ENCODE measurements at regions not wholly inside any gene's neighbourhood (a gene's known extent, or its start where the extent isn't known, plus 50 kb on each side); places are given as distances from the start of the nearest gene placed in this dataset.

DNA sequence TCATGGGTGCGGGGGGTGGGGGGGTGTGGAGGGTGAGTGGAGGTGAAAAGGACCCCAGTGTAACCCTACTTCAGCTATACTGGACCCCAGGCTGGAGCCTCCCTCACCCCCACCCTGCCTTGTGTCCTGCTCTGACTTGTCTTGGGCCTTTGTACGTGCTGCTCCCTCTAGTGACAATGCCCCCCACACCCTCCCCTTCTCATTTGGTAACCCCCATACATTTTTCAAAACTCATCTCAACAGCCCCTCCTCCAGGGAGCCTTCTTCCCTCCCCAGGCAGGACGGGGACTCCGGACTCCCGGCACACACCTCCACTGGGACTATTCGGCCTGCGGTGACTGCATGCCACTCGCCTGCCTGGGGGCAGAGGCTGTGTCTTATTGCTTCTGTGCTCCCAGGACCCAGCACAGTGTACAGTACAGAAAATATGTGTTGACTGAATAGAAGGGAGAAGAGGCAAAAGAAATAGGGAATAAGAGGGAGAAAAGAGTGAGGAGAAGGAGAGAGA lies 108.2 kb downstream of the VEGFA start:
- Histone ChIP-seq H3K9me3 (ENCODE audit: low read length) (no peaks in the 10 kb centered on the region), H3K36me3 (ENCODE audit: insufficient read depth, low read length) (no peaks in the 10 kb centered on the region), H3K27ac (ENCODE audit: low read depth, low read length) (no peak overlapping the region), H3K27me3 (ENCODE audit: control insufficient read depth in 1 of 2, insufficient read depth in 2 of 2, low read length in 2 of 2) (no peaks in the 10 kb centered on the region), H3K4me1 (ENCODE audit: insufficient read depth, low read length) (no peaks in the 10 kb centered on the region), H3K4me3 (ENCODE audit: low read depth in 1 of 2, low read length in 2 of 2) (no peak overlapping the region), H3K9ac (ENCODE audit: low read length) (no peak overlapping the region)

DNA sequence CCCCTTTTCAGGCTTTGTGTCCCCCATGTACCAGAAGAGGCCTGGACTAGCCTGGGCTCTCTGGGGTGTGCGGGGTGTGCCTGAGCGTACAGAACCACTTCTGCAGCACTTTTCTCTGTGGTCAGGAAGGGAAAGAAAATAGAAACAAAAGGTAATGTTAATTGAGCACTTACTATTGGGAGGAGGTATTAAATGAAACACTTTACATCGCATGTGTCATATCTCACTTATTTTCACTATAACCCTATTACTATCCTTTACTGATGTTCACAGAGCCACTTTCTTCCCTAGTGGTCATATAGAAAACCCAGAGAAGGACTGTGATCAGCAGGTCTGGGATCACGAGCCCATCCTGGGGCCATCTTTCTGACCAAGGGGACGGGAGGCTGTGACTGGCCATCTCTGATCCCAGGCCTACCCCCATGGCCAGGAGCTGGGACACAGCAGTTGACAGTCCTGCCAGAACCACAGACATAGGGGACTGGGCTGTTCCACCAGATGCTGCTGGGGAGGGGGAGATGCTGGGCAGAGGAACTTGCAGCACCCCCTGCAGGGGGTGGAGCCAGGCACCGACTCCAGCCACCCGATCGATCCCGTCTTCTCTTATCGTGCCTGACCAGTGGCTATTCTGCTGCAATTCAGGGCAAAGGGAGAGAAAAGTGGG lies 107.6 kb downstream of the VEGFA start:
- H3K27ac ChIP-seq (ENCODE audit: low read depth, low read length), result no peak overlapping the region
- no peaks in the 10 kb centered on the region for H3K27me3 ChIP-seq (ENCODE audit: control insufficient read depth in 1 of 2, insufficient read depth in 2 of 2, low read length in 2 of 2)
- no peak overlapping the region for H3K4me3 ChIP-seq (ENCODE audit: low read depth in 1 of 2, low read length in 2 of 2)
- no peak overlapping the region for H3K9ac ChIP-seq (ENCODE audit: low read length)
- H3K4me1 ChIP-seq (ENCODE audit: insufficient read depth, low read length), result no peaks in the 10 kb centered on the region
- H3K9me3 ChIP-seq (ENCODE audit: low read length), result no peaks in the 10 kb centered on the region
- no peaks in the 10 kb centered on the region for H3K36me3 ChIP-seq (ENCODE audit: insufficient read depth, low read length)

DNA sequence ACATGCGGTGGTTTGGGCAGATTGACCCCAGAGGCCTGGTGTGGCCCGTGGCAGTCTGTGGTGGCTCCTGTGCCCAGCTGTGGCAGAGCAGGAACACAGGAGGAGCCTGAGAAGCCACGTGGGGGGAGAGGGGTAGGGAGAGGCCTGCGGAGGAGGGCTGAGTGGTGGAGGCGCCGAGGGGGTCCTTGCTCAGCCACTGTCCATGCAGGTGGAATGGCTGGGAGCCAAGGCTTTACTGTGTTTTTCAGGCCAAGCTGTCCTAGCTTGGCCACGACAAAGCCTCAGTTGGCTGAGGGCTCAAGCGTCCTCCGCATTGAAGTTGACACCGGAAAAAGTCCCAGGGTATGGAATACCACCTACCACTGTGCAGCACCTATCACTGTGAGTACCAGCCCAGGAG lies 107.0 kb downstream of the VEGFA start:
- no peak overlapping the region for H3K4me3 ChIP-seq (ENCODE audit: low read depth in 1 of 2, low read length in 2 of 2)
- no peaks in the 10 kb centered on the region for H3K9me3 ChIP-seq (ENCODE audit: low read length)
- H3K4me1 ChIP-seq (ENCODE audit: insufficient read depth, low read length), result no peaks in the 10 kb centered on the region
- H3K27me3 ChIP-seq (ENCODE audit: control insufficient read depth in 1 of 2, insufficient read depth in 2 of 2, low read length in 2 of 2), result no peaks in the 10 kb centered on the region
- H3K9ac ChIP-seq (ENCODE audit: low read length), result no peak overlapping the region
- no peak overlapping the region for H3K27ac ChIP-seq (ENCODE audit: low read depth, low read length)
- H3K36me3 ChIP-seq (ENCODE audit: insufficient read depth, low read length), result no peaks in the 10 kb centered on the region

DNA sequence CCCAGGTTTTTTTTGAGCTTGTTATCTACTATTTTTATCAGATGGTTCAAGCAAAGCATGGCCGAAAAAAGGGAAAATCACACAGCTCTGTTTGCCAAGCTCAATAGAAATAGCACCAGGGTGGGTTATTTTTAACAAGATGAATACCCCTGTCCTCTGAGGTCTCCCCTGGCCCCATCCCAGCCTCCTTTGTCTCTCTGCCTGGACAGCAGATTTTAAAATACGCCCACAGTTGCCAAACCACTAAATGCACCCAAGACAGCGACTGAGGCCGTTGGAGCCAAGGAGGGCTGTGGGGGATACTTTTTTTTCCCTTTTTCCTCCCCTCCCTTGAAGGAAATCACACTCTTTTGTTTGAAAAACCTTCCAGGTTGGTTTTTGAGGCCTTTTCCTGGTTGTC lies 106.6 kb downstream of the VEGFA start:
- H3K4me3 ChIP-seq (ENCODE audit: low read depth in 1 of 2, low read length in 2 of 2), result no peak overlapping the region
- H3K9ac ChIP-seq (ENCODE audit: low read length), result no peak overlapping the region
- H3K27me3 ChIP-seq (ENCODE audit: control insufficient read depth in 1 of 2, insufficient read depth in 2 of 2, low read length in 2 of 2), result no peaks in the 10 kb centered on the region
- H3K36me3 ChIP-seq (ENCODE audit: insufficient read depth, low read length), result no peaks in the 10 kb centered on the region
- H3K9me3 ChIP-seq (ENCODE audit: low read length), result no peaks in the 10 kb centered on the region
- H3K27ac ChIP-seq (ENCODE audit: low read depth, low read length), result no peak overlapping the region
- H3K4me1 ChIP-seq (ENCODE audit: insufficient read depth, low read length), result no peaks in the 10 kb centered on the region

DNA sequence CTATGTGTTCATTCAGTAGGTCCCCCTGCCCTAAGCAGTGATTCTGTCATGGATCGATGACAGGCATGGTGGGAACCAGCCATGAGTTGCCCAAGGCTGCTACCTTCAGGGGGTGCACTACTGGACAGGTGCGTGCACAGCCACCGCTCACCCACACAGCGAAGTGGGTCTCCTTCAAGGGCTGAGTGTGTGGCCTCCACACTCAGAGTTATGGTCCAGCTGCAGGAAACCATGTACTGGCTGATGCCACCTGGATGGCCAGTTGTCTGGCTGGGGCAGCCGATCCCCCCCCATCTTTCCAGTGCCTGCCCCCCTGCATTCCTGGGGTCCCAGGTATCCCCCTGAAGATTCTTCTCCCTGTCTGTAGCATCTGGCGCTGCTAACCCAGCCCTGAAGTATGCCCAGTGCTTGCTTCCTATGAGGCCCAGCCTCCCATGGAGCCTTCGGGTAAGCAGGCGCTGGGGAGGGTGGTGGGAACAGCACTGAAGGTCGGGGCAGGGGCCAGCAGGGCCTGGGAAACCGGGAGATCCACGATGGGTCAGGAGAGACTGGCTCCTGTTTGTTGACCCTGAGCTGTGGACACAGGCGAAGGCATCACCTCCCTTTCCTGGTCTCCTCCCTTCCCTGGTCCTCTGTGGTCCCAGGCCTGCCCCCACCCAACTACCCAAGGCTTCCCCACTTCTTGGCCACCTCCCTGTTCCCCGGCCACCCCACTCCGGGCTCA lies 106.0 kb downstream of the VEGFA start:
- H3K27ac ChIP-seq (ENCODE audit: low read depth, low read length), result no peak overlapping the region

DNA sequence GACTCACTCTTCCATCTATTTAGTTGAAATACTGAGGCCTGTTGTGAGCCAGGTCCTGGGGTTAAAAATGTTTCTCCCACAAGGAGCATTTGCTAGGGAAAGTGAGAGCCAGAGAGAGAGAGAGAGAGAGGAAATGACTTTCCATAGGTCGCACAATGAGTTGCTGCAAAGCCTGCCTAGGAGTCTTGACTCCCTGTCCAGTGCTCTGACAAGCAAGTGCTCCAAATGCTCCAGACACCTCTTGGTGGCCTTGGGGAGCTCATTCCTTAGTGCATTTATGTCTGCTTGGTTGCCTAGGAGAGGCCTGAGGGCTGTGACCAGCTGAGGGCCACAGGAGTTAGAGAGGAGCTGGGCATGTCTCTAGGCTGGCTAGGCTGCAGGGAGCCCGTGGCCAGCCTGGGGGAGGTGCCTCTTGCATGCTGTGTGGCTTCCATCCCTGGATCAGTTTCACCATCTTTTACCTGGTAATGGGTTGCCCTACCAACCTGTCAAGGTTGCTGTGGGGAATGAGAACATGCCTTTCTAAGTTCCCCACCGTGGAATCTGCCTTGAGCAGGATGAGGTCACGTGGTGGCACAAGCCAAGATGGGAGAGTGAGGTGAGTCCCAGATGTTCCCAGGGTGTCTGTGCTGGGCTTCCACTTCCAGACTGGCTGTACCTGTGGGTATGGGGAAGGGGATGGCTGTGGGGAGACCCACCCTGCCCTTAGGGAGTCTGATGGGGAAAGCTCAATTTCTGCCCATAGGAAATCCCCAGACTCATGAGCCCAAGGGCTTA lies 105.0 kb downstream of the VEGFA start:
- Histone ChIP-seq H3K27ac (ENCODE audit: low read depth, low read length) (no peak overlapping the region), H3K36me3 (ENCODE audit: insufficient read depth, low read length) (no peaks in the 10 kb centered on the region), H3K9ac (ENCODE audit: low read length) (no peak overlapping the region), H3K4me1 (ENCODE audit: insufficient read depth, low read length) (no peaks in the 10 kb centered on the region), H3K4me3 (ENCODE audit: low read depth in 1 of 2, low read length in 2 of 2) (no peak overlapping the region), H3K27me3 (ENCODE audit: control insufficient read depth in 1 of 2, insufficient read depth in 2 of 2, low read length in 2 of 2) (no peaks in the 10 kb centered on the region), H3K9me3 (ENCODE audit: low read length) (no peaks in the 10 kb centered on the region)

More for the DNA sequence above, 106.0 kb downstream of the VEGFA start:
- Histone ChIP-seq H3K9me3 (ENCODE audit: low read length) (no peaks in the 10 kb centered on the region), H3K36me3 (ENCODE audit: insufficient read depth, low read length) (no peaks in the 10 kb centered on the region), H3K9ac (ENCODE audit: low read length) (no peak overlapping the region), H3K4me3 (ENCODE audit: low read depth in 1 of 2, low read length in 2 of 2) (no peak overlapping the region), H3K27me3 (ENCODE audit: control insufficient read depth in 1 of 2, insufficient read depth in 2 of 2, low read length in 2 of 2) (no peaks in the 10 kb centered on the region), H3K4me1 (ENCODE audit: insufficient read depth, low read length) (no peaks in the 10 kb centered on the region)

DNA sequence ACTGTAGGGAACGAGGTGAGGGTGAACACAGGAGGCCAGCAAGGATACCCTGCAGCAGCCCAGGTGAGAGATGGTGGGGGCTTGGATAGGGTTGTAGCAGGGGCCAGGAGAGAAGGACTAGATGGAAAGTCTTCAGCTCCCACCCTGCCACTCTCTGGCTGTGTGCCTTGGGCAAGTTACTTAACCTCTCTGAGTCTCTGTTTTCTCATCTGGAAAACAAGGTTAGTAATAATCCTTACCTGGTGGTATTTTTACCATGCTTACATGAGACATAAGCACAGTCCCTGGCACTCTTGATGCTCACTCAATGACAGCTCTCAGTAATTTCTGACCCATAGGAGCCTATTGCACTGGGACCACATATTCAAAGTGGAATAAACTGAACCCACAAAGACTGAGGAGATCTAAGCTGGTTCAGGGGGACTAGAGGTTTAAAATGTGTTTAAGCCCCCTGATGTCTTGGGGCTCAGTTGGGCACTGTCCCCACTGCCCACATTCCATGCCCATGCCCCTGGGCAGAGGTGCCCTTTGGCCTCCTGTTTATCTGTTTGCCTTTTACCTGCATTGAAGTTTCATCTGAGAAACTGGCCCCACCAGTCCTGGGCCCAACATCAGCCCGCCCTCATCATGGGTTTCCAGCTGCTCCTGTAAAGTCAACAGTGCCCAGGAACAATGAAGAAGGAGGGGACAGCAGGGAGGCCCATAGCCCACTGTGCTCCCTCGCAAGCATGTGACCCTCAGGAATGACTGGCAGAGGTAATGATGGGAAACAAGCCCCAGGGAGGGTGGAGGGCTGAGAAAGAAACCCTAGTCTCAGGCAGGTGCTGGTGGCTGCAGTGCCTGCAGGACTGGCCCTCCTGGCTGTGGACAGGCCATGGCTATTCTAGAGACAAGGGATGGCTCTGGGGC lies 104.0 kb downstream of the VEGFA start:
- Histone ChIP-seq H3K4me3 (ENCODE audit: low read depth in 1 of 2, low read length in 2 of 2) (no peak overlapping the region), H3K4me1 (ENCODE audit: insufficient read depth, low read length) (no peaks in the 10 kb centered on the region), H3K27ac (ENCODE audit: low read depth, low read length) (no peak overlapping the region), H3K36me3 (ENCODE audit: insufficient read depth, low read length) (no peaks in the 10 kb centered on the region), H3K27me3 (ENCODE audit: control insufficient read depth in 1 of 2, insufficient read depth in 2 of 2, low read length in 2 of 2) (no peaks in the 10 kb centered on the region), H3K9me3 (ENCODE audit: low read length) (no peaks in the 10 kb centered on the region), H3K9ac (ENCODE audit: low read length) (no peak overlapping the region)

DNA sequence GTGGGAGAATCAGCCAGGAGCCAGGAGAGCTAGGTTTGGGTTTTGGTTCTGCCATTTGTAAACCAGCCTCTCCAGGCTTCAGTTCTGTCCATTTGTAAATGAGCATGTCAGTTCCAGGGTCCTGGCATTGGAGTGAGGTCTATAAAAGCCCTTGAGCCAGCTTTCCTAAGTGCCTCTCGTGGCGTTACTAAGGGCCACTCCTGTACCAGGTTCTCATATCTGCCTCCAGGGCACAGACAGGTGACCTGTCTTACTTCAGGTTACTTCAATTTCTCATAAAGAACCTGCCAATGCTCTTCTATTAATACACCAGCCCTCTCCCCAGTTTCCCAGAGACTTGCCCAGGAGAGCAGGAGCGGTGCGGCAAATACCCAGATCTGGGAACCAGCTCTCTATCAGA lies 101.9 kb downstream of the VEGFA start:
- no peak overlapping the region for H3K27ac ChIP-seq (ENCODE audit: low read depth, low read length)
- no peaks in the 10 kb centered on the region for H3K4me1 ChIP-seq (ENCODE audit: insufficient read depth, low read length)
- H3K9ac ChIP-seq (ENCODE audit: low read length), result no peak overlapping the region
- H3K36me3 ChIP-seq (ENCODE audit: insufficient read depth, low read length), result no peaks in the 10 kb centered on the region
- no peaks in the 10 kb centered on the region for H3K27me3 ChIP-seq (ENCODE audit: control insufficient read depth in 1 of 2, insufficient read depth in 2 of 2, low read length in 2 of 2)
- H3K9me3 ChIP-seq (ENCODE audit: low read length), result no peaks in the 10 kb centered on the region
- H3K4me3 ChIP-seq (ENCODE audit: low read depth in 1 of 2, low read length in 2 of 2), result no peak overlapping the region

DNA sequence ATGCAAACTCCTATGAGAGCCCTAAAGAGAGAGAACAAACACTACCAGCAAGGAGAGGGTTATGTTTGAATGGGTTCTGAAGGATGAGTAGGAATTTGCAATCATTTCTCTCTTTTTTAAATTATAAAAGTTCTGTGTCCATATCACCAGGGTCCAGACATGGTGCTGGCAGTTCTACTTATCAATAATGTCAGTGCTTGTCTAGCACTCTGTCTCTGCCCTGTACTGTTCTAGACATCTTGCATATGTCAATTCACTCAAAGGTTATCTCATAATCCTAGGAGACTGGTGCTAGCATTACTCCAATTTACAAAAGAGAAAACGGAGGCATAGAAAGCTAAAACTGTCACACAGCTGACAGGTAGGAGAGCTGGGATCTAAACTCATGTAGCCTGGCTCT lies 101.3 kb downstream of the VEGFA start:
- Histone ChIP-seq H3K9ac (ENCODE audit: low read length) (no peak overlapping the region), H3K27me3 (ENCODE audit: control insufficient read depth in 1 of 2, insufficient read depth in 2 of 2, low read length in 2 of 2) (no peaks in the 10 kb centered on the region), H3K4me3 (ENCODE audit: low read depth in 1 of 2, low read length in 2 of 2) (no peak overlapping the region), H3K36me3 (ENCODE audit: insufficient read depth, low read length) (no peaks in the 10 kb centered on the region), H3K27ac (ENCODE audit: low read depth, low read length) (no peak overlapping the region), H3K9me3 (ENCODE audit: low read length) (no peaks in the 10 kb centered on the region), H3K4me1 (ENCODE audit: insufficient read depth, low read length) (no peaks in the 10 kb centered on the region)

DNA sequence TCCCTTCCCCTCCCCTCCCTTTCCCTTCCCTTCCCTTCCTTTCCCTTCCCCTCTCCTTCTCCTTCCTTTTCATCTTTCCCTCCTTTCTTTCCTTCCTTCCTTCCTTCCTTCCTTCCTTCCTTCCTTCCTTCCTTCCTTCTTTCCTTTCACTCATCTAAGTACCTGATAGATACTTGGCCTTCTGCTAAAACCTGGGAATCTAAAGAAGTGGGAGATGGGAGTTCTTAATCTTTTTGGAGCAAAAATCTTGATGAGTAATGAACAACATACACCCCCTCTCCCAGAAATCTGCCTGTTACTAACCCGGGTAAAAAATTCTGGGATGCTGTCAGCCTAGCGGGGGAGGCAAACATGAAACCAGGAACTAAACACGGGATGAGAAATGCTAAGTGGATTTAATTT lies 100.7 kb downstream of the VEGFA start:
- Histone ChIP-seq H3K27ac (ENCODE audit: low read depth, low read length) (no peak overlapping the region), H3K9ac (ENCODE audit: low read length) (no peak overlapping the region), H3K4me3 (ENCODE audit: low read depth in 1 of 2, low read length in 2 of 2) (no peak overlapping the region), H3K36me3 (ENCODE audit: insufficient read depth, low read length) (no peaks in the 10 kb centered on the region), H3K27me3 (ENCODE audit: control insufficient read depth in 1 of 2, insufficient read depth in 2 of 2, low read length in 2 of 2) (no peaks in the 10 kb centered on the region), H3K4me1 (ENCODE audit: insufficient read depth, low read length) (no peaks in the 10 kb centered on the region), H3K9me3 (ENCODE audit: low read length) (no peaks in the 10 kb centered on the region)

All from muscle layer of colon (tissue), 2 donors.